NCI-H2196 treated with DMSO at 0.1 percent for 48 hours (cell line): ENCODE measurements at regions not wholly inside any gene's neighbourhood (a gene's known extent, or its start where the extent isn't known, plus 50 kb on each side); places are given as distances from the start of the nearest gene placed in this dataset.

Experiments
- DNase-seq: peaks from one replicate; lab custom pipeline; 2025; ENCODE audit not compliant: unreplicated experiment; lab: John Stamatoyannopoulos, UW

- no peak for DNase-seq
Measured at GRCh38 chr3:94673876-94674275, 611.0 kb downstream of the NSUN3 start.

- DNase-seq: no peak
Measured at GRCh38 chr3:94686208-94686607, 623.3 kb downstream of the NSUN3 start.

- DNase-seq: no peak
Measured at GRCh38 chr3:94693997-94694640, 631.3 kb downstream of the NSUN3 start.

GRCh38 chr3:94694894-94695293 lies 632.0 kb downstream of the NSUN3 start:
- DNase-seq: no peak

- no peak for DNase-seq
Measured at GRCh38 chr3:94704467-94704866, 641.6 kb downstream of the NSUN3 start.

- DNase-seq: no peak
Measured at GRCh38 chr3:94709249-94709902, 646.5 kb downstream of the NSUN3 start.

- DNase-seq: no peak
Measured at GRCh38 chr3:94714194-94714593, 651.3 kb downstream of the NSUN3 start.

- DNase-seq: no peak
Measured at GRCh38 chr3:94716326-94717018, 653.6 kb downstream of the NSUN3 start.

- no peak for DNase-seq
Measured at GRCh38 chr3:94734206-94734605, 671.3 kb downstream of the NSUN3 start.

- DNase-seq: no peak
Measured at GRCh38 chr3:94735354-94735753, 672.5 kb downstream of the NSUN3 start.

- no peak for DNase-seq
Measured at GRCh38 chr3:94737116-94737515, 674.3 kb downstream of the NSUN3 start.

- DNase-seq: no peak
Measured at GRCh38 chr3:94739420-94739819, 676.6 kb downstream of the NSUN3 start.

GRCh38 chr3:94758751-94759150 lies 695.9 kb downstream of the NSUN3 start:
- no peak for DNase-seq

- DNase-seq: no peak
Measured at GRCh38 chr3:94772402-94772801, 709.5 kb downstream of the NSUN3 start.

- DNase-seq: no peak
Measured at GRCh38 chr3:94775746-94776145, 712.9 kb downstream of the NSUN3 start.

- DNase-seq: no peak
Measured at GRCh38 chr3:94776401-94776915, 713.6 kb downstream of the NSUN3 start.

- no peak for DNase-seq
Measured at GRCh38 chr3:94778289-94778688, 715.4 kb downstream of the NSUN3 start.

GRCh38 chr3:94778814-94779494 lies 716.1 kb downstream of the NSUN3 start:
- no peak for DNase-seq

GRCh38 chr3:94779699-94780098 lies 716.8 kb downstream of the NSUN3 start:
- DNase-seq: no peak

GRCh38 chr3:94784274-94784673 lies 721.4 kb downstream of the NSUN3 start:
- no peak for DNase-seq

- DNase-seq: no peak
Measured at GRCh38 chr3:94787066-94787465, 724.2 kb downstream of the NSUN3 start.
